ENCODE measurements at regions not wholly inside any gene's neighbourhood (a gene's known extent, or its start where the extent isn't known, plus 50 kb on each side); places are given as distances from the start of the nearest gene placed in this dataset.

DNA sequence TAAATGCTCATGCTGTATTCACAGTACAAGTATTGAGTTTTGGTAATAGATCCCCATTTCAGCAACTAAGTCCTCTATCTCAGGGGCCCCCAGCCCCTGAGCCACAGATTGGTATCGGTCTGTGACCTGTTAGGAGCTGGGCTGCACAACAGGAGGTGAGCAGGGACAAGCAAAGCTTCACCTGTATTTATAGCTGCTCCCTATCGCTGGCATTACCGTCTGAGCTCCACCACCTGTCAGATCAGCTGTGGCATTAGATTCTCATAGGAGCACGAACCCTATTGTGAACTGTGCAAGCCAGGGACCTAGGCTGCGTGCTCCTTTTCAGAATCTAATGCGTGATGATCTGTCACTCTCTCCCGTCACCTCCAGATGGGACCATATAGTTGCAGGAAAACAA, 262.8 kb upstream of the UBE2E2 start:
- TF ChIP-seq POLR2A (IDR thresholded peaks at IDR 0.05) (no peak), EP300 (IDR thresholded peaks at IDR 0.05) (no peak)
- TF ChIP-seq, protein P1, sequence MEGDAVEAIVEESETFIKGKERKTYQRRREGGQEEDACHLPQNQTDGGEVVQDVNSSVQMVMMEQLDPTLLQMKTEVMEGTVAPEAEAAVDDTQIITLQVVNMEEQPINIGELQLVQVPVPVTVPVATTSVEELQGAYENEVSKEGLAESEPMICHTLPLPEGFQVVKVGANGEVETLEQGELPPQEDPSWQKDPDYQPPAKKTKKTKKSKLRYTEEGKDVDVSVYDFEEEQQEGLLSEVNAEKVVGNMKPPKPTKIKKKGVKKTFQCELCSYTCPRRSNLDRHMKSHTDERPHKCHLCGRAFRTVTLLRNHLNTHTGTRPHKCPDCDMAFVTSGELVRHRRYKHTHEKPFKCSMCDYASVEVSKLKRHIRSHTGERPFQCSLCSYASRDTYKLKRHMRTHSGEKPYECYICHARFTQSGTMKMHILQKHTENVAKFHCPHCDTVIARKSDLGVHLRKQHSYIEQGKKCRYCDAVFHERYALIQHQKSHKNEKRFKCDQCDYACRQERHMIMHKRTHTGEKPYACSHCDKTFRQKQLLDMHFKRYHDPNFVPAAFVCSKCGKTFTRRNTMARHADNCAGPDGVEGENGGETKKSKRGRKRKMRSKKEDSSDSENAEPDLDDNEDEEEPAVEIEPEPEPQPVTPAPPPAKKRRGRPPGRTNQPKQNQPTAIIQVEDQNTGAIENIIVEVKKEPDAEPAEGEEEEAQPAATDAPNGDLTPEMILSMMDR (IDR thresholded peaks at IDR 0.05): no peak

All from stomach (tissue), 4 donors.